Activated CD4-positive, alpha-beta T cell treated with anti-CD3 and anti-CD28 coated beads, Interleukin-2, amount 50 U/mL, for 24 hours (primary cell): ENCODE measurements at regions not wholly inside any gene's neighbourhood (a gene's known extent, or its start where the extent isn't known, plus 50 kb on each side); places are given as distances from the start of the nearest gene placed in this dataset.

Source experiments
- DNase-seq, 2 donors: peaks; one replicate each; pipeline ENCODE4 v3.0.0-alpha.2; 2020; ENCODE audit warnings: low read depth in 1 of 2, low spot score in 1 of 2

DNA sequence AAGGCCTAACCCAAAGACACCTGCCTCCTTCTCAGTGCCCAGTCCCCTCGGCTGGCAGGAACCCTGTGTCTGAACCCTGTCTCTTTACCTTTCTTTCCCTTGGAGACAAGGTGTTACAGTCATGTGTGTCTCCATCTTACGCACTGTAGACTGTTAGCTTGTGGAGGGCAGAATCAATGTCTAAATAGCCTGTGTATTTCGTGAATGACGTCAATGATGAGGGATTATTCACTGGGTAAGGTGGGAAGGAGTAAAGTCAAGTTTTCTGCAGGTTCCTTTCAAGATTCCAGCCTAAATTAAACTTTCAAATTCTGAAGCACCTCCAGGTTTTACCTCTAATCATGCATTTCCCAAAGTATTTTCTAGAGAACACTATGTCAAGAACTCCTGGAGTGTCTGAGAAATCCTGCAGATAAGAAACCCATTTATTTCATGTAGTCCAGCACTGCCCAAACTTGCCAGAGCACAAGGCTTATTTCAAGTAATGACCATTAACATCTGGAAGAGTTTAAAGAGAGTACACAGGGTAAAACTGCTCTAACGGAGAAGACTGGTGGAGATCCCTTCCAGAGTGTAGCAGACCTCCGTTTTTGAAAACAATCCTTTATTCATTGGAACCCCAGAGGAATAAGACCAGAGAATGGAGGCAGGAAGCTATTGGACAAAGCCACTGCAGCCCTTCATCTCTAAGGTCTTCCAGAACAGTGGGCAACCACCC, 72.8 kb downstream of the KCNF1 start:
- no peak for DNase-seq

DNA sequence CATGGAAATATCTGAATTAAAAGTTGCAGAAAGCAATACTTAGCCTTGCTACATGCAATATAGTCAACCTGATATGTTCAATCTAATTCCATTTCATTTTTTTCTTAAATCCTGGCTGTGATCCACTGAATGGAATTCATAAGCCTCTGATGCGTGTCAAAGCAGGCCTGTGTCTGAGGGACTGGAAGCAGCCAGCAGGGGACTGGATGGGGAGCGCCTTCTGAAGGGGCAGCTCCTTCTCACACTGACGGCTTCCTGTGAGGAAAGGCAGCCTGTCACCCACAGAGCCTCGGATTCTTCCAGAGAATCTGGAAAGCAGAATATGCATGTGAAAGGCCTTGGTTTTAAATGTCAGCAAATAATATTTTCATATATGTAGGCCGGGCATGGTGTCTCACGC, 73.5 kb downstream of the KCNF1 start:
- DNase-seq = no peak

DNA sequence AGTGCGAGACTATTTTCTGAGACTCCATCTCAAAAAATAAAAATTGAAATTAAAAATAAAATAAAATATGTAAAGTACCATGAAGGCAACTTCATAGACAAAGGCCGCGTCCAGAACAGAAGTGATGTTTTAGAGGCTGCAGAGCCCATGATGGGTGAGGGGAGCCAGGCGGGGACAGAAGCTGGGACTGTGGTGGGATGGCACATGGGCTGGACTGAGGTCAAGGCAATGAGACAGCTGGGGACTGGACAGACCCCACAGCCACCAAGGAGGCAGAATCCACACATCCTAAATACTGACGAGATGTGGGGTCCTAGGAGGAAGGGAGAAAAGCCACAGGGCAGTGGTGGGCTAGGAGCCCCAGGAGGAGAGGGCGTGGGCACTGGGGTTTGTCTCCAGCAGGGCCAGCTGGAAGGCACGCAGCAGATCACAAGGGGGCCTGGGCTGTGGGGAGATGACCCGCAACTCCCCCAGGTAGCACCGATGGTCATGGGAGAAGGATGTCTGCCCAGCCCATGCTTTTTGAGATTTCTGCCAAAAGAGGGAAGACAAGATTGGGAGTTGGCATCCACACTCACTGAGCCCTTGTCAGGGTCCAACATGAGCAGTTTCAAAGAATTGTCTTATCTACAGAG, 74.3 kb downstream of the KCNF1 start:
- DNase-seq = no peak

DNA sequence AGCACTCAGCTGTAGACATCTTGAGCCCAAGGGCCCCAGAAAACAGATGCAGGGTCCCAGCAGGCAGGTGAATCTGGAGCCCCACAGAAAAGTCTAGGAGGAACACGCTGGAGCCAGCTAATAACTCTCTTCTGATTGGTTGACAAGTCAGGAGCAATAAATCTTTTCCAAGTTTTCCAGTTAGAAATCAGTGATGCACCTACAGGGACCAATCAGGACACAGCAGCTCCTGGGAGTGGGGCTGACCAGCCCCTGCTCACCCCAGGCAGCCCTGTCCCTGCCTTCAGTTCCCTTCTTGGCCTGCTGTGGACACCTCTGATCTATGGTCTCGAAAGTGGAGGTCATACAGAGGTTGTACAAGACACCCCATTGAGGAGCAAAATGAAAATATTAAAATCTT, 75.7 kb downstream of the KCNF1 start:
- no peak for DNase-seq

DNA sequence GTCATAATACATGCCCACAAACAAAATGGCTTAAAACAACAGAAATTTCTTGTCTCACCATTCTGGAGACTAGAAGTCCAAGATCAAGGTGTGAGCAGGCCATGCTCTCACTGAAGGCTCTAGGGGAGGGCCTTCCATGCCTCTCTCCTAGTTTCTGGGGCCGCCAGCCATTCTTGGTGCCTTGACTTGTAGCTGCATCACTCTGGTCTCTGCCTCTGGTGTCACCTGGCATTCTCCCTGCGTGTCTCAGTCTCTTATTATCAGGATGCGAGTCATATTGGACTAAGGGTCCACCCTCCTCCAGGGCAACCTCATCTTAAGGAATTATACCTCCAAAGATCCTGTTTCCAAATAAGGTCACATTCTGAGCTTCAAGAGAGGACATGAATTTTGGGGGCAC, 76.1 kb downstream of the KCNF1 start:
- DNase-seq = no peak

DNA sequence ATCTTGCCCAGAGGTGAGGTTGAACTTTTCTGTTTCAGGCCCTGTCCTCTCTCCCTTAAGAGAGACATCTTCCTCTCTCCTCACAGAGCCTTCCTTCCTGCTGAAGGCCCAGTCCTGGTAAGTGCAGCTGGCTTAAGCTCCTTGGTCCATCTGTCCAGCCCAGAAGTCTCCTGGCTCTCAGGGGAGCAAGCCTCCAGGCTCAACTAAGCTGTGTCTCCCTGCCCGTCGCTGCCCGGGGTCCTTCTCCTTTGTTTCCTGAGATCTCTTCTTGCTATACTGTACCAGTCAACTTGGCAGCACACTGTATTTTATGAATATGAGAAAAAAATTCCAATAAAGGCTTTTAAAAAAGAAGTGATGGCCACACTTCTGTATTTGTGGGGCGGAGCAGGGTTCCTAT, 77.4 kb downstream of the KCNF1 start:
- DNase-seq = no peak

DNA sequence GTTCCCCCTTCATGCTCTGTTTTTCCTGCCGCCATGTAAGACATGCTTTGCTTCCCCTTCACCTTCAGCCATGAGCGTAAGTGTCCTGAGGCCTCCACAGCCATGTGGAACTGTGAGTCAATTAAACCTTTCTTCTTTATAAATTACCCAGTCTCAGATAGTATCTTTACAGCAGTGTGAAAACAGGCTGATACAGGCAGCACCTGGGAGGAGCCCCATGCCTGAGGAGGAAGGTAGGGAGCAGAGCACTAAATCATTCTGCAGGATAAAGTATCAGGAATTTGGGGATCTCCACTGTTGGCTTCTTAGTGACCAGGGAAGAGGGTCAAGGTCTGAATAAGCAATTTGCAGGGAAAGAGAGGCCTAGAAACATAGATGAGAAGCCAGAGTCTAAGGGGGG, 78.0 kb downstream of the KCNF1 start:
- DNase-seq = no peak

DNA sequence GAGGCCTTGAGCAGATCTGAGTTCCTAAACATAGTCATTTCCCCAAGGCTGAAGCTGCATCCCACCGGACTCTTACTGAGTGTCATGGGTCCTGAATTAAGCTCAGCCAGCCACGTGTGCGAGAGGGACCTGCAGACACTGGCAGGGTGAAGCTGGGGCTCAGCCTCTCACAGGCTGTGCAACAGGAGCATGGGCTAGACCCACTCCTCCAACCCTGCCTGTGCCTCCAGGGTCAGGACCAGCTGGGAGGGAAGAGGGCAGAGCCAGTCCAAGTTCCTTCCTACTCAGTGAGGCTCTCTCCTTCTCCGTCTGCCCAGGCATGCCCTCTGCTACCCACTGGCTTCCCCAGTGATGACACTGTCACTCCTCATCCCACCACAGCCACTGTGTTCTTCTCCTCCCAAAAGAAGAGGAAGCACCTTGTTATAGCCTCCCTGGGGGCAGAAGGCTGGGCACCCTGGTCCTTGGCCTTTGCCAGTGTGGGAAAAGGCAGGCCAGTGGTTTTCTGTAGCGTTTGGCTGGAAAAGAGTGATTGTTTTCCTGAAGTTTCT, 78.9 kb downstream of the KCNF1 start:
- DNase-seq = no peak

DNA sequence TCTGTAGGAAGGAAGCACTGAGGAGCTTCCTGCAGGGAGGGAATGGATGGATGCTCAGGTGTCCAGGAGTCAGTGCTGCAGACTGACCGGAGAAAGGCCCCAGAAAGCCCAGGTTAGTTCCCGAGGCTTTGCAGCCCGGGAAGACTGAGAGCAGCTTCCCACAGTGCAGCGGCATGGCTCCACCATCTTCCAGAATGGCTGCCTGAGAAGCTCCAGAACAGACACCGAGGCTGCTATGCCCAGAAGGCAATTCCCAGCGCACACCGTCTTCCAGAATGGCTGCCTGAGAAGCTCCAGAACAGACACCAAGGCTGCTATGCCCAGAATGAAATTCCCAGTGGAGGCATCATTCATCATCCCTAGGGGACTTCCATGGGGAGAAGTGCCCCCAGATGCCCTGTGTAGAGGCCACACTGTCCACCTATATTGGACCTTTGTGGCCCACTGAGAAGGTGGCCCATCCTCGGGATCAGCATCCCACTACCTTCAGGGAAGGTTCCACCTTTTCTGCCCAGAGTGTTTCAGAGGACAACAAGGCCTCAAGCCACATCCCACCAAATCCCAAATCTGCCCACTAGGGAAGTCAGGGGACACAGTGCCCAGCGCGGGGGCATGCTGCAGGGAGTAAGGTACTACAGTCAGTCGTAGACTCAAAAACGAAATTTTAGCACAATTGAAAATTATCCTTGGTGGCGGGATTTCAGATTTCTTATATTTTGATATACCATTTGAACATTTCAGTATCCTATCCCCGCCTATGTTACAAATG, 80.5 kb downstream of the KCNF1 start:
- DNase-seq = no peak

DNA sequence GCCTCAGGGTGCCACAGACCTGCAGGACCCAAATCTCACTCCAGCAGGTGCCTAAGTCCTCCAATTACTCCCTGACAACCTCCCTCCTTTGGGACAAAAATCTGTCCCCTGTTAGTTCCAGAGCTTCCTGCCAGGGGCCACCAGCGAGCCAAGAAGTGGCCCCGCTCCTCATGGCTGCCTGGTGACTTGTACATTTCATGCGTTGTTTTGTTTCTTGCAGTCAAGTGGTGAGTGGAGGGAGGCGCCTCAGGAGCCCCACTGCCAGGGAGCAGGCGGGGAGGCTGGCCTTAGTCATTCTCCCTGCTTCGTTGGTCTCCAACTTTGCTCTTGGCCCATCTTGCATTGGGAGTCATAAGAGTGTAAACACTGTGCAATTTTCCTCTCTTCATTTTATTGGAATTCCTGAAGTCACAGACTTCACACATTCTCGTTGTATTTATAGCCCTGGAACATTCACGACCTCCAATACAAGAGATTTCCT, 81.3 kb downstream of the KCNF1 start:
- no peak for DNase-seq

DNA sequence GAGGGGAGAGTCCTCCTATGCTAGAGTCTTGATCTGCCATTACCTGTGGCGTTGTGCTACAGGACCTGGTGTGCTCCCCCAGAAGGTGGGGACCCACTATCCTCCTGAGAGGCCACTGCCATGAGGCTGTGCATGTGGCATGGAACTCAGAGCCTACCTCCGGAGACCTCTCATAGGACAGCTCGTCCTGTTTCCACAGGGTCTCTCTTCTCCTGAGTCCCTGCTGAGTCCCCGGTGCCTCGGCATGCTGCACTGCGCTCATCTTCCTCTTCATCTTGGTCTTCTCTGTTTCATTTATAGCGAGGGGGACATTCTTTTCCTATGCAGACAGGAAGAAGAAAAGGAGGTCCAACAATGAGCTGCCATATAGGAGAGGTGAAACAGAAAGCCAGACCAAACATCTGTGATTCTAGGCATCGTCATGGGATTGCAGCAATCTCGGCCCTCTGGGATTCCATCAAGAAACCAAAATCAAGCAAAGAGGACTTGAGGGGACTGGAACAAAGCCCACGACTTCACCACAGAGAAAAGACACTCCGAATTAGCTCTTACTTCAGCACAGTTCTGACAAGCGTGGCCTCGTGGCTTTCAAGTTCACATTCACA, 83.7 kb downstream of the KCNF1 start:
- no peak for DNase-seq

DNA sequence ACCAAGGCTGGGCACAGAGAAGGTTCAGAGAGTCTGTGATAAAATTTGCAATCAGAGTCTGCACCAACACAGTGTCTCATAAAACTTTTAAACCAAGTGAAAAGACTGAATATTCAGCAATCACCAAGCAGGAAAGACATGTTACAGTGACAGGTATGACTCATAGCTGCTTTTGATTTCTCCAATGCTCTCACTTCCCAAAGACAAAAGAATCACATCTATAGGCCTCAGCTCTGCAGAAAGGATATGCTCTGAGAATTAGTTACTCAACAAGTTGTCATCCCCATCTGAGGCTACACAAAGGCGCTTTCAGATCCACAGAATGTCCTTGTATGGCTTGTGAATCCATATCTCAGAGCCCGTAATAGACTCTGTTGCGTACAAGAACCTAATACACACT, 92.5 kb downstream of the KCNF1 start:
- DNase-seq = no peak

DNA sequence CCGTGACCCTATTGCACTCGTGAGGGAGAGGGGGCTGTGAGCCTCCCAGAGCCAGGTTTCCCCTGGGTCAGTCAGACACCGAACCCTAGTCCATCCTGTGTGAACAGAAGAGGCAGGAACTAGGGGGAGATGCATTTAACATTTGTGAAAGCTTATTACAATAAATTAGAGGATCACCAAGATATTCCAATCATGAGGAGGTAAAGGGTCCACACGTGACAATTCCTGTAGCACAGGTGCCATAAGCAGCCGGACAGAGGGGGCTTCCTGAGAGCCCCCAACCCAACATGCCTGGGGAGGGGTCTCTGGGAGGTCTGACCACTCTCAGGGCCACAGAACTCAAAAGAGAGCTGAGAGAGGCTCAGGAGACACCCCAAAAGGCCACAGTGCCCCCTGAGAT, 93.3 kb downstream of the KCNF1 start:
- no peak for DNase-seq

DNA sequence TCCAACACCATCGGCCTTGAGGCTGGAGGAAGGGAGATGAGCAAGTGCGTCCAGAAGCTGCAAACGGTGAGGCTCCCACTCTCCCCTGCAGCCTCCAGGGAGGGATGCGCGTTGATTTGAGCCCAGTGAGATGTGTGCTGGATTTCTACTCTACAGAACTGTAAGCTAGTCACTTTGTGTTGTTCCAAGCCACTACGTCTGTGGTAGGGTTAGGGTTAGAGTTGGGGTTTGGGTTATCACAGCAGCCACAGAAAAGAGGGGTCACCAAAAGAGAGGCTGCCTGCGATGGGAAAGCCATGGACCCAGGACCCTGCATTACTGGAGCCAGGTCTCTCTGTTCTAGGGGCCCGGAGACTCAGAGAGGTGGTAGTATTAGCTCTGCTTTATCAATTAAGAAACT, 94.5 kb downstream of the KCNF1 start:
- DNase-seq = no peak

DNA sequence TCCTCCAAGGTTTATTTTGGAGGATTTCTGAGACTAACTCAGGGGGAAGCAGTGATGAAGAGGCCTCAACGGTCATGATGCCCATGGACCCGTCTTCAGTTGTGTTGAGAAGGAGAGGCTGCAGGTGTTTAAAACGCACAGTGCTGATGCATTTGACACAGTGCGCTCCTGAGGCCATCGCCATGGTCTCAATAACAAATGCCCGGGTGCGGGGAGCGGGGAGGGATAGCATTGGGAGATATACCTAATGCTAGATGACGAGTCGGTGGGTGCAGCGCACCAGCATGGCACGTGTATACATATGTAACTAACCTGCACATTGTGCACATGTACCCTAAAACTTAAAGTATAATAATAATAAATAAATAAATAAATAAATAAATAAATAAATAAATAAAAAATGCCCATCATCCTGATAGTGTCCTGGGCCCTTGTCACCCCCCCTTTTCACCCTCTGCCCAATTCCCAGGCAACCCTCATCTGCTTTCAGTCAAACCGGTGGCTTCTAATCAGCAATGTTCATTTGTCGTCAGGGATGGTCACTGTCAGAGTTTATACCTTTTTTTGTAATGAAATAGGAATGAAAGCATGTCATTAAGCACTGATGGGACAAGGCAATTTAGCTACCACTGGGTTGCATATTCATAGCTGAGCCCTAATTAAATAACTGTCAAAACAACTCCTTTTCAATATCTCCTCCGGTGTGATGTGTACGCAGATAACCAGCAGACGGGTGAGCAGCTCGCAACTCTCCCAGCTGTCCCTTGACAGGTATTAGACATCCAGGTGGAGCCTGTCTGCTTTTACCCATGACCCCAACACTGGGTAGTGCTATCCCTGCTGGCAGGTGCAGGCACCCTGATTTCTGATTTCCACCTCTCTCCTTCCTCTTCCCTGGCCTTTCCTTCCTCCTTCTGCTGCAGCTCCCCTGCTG, 95.9 kb downstream of the KCNF1 start:
- no peak for DNase-seq

DNA sequence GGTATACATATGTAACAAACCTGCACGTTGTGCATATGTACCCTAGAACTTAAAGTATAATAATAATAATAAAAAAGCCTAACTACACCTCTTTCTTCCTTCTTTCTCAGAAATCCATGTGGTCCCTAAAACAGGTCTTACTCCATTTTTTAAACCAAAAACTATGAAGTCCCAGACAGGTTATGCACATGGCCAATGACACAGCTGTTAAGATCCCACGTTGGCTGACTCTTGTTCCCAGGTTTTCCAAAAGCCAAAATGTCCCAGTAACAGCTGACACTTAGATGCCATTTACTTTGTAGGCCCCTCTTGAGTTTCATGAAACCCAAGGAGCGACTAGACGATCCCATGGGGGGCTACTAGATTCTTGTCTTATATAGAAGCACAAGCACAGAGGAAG, 97.0 kb downstream of the KCNF1 start:
- DNase-seq = no peak

DNA sequence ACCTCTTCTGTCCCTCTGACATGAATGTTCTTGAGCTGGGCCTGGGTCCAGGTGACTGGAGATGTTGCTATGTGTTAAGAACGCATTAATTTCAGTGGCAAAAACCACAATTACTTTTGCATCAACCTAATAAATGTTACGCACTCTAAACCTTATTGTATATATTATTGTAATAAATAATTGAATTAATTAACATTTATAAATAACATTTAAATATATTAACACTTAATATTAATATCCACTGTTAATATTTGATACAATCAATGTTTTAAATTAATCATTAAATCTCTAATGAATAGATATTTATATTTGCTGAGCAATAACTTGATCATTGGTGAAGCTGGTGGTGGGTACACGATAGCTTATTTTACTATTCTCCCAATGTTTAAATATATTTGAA, 97.4 kb downstream of the KCNF1 start:
- no peak for DNase-seq

DNA sequence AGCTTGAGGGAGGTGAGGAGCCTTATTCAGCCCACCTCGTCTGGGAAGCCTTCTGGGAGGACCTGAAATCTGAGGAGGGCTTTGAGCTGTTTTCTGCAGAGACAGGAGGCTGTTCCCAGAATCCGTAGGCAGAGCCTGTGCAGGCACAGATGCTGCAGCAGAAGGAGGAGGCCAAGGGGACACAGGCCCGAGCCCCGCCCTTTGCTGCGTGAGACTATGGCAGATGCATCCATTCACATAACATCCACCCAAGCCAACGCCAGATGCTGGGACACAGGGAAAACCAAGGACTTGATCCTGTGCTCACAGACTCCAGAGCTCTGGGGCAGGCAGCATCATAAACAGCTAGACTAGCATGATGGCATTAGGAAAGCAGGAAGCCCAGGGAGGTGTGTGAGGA, 98.2 kb downstream of the KCNF1 start:
- no peak for DNase-seq

DNA sequence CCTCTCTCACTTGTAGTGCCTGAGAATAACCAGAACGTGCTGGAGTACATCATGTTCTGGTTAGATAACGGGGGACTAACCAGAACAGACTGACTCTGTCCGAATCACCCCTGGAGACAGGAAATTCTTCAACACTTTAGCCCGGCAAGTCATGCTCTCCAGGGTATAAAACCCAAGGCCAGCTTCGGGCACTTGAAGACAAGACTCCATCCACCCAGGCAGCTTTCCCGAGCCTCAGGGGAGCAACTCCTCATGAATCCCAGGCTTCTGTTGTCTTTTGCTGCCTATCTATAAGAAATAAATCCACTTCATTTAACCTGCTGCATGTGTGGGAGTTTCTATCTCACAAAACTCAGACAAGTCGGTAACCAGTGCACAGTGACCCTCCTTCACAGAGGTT, 99.6 kb downstream of the KCNF1 start:
- DNase-seq = no peak

DNA sequence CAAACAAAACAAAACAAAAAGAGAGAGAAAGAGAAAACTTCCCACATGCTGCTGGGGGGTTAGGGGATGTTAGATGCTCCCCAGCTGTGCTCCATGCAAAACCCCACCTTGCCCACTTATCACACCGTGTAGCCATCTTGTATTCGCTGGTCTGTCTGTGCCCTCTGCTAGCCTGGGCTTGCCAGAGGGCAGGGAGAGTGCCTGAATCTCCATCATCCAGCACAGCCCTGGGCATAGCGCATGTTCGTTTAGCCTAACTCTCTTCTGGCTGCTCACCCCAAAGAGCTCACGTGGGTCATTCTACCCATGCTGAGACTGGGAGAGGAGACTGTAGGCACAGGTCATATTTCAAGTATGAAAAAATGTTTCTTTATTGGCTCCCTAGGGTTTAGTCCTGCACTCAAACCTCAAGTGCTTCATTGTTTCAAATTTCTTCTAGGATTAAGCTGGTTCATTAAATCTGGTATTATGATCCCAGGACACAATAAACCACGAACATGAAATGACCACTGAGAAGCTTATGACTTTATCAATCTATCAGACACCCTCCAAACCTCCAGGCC, 100.5 kb downstream of the KCNF1 start:
- DNase-seq = no peak
